Myocyte (in vitro differentiated cells): ENCODE measurements at regions not wholly inside any gene's neighbourhood (a gene's known extent, or its start where the extent isn't known, plus 50 kb on each side); places are given as distances from the start of the nearest gene placed in this dataset.
A peak's percentile ranks its signal among the peaks of the same experiment; 100 is the strongest.

ENCODE experiments used
- DNase-seq: peaks from one replicate; pipeline ENCODE4 v3.0.0-alpha.2; 2012; ENCODE audit warnings: low read depth

DNA sequence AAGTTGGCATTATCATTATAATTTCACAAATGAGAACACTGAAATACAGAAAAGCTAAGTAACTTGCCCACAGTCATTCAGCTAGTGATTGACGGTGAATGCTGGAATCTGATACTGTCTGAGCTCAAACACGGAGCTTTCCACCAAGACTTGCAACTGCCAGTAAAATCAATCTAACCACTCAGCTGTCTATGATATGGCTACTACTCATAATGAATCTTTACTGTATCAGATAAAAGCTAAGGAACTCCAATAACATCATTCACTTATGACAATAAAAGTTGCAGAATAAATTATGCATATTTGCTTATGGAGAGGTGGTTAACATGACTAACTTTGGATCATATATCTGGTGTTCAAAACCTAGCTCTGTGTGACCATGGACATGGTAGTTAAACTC is 279.4 kb upstream of the NXPH2 start:
- no peak for DNase-seq

DNA sequence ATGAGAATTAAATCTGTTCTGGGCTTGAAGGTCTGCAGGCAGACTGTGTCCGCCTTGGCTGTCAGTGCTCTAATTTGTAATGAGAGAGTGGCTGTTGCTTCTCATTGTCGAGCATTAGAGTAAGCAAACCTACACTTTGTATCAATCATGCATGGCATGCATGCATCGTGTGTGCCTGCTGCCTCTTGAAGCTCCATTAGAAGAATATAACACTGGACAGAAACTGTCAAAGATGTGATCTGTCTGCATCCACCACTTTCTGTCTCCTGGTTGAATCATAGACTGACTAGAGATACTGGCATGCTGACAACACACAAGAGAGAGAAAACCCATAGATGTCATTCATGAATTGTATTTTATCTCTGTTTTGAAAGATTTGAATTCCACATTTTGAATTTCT is 275.0 kb upstream of the NXPH2 start:
- DNase-seq: no peak

DNA sequence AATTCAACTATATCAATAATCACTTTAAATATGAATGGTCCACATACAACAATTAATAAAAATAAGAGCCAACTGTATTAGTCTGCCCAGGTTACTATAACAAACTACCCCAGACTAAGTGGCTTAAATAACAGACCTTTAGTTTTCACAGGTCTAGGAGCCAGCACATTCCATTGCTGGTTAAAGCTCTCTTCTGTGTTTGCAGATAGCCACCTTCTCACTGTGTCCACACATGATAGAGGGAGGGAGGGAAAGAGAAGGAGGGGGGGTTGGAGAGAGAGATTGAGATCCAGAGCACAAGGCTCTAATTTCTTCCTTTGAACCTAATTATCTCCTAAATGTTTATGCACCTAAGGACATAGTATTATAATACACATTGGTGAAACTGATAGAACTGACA is 267.8 kb upstream of the NXPH2 start:
- no peak for DNase-seq

DNA sequence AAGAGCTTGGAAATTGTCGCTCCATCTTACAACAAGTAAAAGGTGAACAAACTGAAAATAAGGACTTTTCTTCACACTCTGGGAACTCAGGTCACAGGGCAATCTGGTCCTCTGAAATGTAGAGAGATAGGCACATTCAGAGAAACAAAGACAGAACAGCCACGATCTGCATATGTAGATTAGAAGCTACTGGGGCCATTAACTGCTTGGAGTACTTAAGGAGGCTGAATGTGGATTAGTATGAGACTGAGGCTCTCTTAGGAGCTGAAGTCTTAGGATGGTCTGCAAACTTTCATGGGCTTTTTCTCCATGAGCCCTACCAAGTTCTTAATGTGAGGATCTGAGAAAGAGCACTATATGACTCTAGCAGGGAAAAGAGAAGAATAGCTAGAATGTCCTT is 265.3 kb upstream of the NXPH2 start:
- no peak for DNase-seq

DNA sequence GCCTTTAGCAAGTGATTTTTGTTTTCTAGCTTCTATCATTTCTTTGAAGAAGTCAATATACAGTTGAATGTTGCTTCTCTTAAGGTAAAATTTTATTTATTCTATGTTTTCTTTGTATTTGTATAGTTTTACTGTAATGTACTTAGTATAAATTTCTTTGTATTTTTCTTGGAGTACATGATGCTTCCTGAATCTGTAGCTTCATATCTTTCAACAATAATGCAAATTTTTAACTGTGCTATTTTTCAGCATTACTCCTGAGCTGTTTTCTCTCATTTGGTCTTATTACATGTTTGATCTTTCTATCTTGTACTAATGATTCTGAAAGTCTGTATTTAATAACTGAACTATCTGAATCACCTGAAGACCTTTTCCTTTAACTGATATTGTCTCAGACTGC is 253.9 kb upstream of the NXPH2 start:
- DNase-seq: no peak

DNA sequence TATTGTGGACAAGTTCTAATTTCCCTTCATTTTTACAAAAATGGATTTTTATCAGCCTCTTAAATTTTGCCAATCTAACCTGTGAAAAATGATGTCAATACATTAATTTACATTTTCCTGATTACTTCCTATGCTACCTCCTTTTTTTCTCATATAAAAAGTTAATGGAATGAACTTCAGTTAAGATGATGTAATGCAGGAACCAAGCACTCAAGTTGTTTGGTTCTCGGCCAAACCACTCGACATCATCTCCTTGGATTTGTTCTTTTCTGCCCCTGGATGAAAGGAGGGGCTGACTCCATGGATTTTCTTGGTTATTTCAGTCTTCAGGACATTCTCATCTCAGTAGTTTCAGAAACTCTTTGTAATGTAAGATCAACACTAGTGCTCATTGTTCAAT is 253.1 kb upstream of the NXPH2 start:
- peak; percentile 50 for DNase-seq

DNA sequence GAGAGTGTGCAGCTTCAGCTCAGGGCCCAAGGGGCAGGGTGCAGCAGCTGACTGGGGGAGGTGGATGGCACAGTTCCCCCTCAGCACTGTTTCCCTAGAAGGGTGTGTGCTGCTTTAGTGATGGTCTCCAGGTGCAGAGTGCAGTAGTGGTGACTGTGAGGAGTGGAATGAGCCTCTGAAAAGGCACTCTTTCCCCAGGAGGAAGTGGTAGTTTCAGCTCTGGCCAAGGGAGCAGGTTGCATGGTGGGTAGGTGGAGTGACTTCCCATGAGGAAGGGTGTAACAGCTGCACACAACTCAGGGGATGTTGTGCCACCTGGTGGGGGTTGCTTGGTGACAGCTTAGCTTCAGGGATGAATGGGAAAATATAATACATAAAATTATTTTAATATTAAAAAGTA is 251.5 kb upstream of the NXPH2 start:
- peak; percentile 49 for DNase-seq

DNA sequence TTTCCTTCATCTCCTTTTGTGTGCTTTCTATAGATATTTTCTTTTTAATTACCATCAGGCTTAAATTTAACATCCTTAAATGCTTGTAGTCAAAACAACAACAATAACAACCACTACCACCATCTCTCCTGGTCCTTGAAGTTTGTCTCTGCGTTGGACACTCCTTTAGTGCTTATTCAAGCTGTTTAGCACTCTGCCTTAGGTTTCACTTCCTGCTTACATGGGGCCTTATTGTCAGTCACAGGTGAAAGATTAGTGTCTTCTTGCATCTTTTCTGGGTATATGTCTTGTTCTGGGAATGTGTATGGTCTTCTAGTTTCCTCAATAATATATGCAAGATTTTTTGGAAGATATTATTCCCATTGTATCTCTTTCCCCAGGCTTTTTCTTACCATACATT is 240.1 kb upstream of the NXPH2 start:
- DNase-seq: no peak

DNA sequence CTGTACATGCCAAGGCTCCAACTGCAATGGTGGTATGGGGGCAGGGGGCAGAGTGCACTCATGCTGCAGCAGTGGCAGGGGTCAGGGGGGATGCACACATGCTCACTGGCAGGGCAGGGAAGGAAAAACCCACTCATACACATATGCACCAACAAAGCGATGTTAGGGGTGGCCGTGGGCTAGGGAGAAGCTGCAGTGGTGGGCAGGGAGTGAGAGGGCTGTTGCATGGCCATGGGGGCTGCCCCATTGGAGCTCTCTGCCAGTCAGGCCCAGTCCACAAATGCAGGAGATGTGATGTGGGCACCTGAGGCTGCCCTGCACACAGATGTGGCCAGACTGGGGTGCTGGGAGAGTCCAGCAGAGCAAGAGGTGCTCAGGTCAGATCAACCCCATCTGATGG is 238.1 kb upstream of the NXPH2 start:
- DNase-seq: no peak

DNA sequence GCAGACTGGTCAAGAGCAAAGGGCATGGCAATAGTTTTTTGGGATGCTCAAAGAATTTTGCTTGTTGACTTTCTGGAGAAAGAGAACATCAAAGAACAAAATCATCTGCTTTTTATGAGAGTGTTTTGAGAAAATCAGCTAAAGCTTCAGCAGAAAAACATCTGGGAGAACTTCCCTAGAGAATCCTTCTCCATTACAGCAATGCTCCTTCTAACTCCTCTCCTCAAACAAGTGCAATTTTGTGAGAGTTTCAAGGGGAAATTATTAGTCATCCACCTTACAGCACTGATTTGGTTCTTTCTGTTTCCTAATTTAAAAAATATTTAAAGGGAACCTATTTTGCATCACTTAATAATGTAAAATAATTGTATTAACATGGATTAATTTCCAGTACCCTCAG is 226.9 kb upstream of the NXPH2 start:
- DNase-seq: no peak

DNA sequence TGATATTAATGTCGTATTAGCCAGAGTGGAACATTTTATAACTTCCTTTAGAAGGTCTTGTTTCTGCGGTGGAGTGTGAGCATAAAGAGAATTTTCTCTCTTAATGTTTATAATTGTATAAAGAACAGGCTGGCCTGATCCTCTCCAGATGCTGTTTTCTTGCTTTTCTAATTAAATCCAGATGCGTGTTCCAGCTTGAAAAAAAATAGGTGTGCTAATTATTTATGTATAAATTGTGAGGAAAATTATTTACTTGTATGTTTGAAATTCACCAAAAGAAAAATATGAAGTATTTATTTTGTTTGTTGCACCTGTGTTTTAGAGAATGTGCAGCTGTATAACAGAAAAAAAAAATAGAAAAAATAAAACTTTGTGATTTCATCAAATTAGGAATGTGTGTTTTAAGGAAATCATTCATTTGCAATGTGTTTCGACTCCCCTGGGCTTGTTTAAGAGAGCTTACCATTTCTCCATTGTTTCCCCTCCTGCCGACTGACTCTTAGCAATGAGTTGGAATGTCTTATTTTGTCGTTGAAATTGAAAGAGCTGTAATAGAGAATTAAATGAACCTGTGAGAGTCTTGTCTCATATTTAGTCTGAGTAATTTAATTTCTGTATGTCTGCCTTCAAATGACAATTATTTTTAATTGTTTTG is 220.1 kb upstream of the NXPH2 start:
- no peak for DNase-seq

DNA sequence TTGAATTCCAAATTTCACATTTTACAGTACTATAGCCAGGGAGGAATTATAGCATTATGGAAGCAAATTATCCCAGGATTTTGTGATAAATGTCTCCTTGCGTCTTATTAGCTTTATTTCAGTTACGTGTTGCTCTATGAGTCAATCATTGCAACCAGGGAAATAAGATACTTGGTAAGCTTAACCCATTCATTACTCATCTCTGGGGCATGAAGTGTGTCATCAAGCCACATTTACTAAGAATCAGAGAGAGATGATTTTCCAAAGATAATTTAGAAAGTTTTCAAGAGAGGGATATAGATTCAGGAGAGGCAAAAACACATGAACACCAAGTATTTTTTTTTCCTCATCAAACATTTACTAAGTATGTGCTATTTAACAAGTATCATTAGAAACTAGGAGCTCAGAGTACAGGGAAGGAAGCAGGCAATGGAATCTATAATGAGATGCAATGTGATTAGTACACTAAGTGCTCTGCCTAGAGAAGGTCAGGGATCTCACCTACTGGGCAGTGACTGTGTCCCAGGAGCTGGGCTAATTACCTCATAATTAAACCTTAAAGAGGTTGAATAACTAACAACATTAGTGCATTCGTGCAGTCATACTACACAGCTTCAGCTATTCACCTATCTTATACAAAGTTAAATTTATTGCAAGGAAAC is 217.8 kb upstream of the NXPH2 start:
- DNase-seq: peak; percentile 38

DNA sequence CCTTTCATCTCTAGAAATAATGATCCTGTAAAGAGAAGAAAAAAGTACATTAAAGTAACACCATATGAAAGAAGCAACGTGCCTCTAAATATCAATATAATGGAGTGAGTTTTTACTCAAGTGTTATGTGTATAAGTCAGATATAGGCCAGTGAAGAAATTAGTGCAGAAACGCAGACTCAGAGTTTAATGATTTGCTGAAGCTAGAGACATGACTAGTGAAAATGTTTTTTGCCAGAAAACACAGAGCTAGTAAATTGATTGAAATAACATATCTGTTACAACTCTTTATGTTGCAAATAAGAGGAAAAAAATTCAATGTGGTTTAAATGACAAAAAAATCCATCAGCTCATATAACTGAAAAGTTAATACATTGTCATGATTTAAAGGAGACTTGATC is 217.2 kb upstream of the NXPH2 start:
- no peak for DNase-seq

DNA sequence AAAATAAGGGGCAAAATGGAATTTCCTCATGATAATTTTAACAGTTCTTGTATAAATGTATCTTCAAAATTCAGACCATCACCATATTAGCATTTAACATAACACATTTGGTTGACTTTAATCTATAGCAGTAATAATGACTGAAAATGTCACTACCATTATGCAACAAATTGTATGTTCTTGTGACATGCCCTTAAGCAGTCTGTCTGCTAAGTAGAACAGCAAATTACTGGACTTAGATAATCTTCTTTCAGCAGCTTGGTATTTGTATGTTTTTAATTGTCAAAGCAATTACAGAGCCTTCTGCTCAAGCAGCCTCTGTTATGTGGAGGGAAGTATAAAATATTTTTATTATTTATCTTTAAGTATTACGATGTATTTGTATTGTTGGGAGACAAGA is 214.3 kb upstream of the NXPH2 start:
- DNase-seq: no peak

DNA sequence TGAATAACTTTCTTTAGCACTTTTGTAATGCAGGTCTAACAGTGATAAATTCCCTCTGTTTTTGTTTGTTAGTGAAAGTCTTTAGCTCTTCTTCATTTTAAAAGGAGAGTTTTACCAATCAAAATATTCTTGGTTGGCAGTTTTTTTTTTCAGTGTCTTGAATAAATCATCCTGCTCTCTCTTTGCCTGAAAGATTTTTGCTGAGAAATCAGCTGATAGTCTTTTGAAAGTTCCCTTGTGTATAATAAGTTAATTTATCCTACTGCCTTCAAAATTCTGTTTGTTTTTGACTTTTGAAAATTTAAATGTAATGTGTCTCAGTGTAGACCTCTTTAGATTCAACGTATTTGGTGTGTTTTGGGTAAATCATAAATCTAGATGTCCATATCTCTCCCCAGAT is 205.7 kb upstream of the NXPH2 start:
- no peak for DNase-seq

DNA sequence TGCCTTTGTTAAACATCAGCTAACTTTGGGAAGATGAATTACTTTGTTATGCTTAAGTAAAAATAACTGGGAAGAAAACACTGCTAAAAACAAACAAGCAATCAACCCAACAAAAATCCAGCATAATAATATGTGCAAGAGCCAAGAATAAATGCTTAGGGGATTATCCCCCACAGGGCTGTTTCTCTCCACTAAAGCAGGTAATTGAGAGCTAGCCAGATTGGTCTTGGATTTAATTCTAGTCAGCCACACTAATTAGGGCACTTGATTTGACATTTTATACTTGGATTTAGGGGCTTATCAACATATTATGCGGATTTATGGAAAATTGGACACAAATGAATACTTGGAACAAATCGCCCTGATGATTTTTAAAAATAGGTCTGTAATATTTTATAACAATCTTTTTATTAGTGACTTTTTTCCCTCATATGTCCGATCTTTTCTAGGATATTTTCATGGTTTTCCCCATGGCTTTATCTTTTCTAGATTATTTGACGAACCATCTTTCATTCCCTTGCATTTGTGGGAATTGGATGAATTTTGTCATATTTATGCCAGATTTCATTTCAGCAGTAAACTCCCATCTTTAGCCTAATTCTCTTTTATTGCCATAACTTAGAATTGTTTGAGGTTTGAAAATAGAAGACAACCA is 199.1 kb upstream of the NXPH2 start:
- DNase-seq: no peak

DNA sequence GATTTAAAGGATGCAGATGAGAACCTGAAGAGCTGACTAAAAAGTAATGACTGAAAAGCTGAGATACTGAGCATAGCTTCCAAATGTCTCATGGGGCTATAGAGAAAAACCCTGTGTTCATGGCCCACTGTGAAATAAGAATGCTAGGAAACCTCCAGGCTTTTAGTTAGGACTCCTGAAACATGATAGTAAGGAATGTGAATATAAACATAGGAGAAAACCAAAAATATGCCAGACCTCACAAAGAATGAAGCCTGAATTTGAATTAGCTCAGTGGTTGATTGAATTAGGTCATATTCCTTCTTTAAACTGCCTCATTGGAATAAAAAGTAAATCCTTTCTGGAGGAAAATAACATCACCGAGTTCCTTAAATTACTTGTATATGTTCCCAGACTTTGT is 194.5 kb upstream of the NXPH2 start:
- DNase-seq: peak; percentile 67

DNA sequence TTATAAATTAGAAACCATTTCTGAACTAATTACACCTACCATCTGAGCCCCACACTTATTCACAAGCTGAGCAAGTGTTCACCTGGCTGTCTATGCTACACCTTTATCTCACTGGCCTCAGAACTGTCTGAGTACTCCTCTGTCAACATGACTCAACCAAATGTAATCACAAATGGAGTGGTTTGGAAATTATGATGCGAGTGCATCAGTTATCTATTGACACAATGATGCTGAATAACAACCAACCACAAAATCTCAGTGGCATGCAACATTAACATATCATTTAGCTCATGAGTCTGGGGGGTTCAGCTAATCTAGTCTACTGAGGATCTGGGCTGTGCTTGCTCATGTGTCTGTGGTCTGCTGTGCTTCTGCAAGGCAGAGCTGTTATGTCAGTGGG is 184.2 kb upstream of the NXPH2 start:
- DNase-seq: no peak

DNA sequence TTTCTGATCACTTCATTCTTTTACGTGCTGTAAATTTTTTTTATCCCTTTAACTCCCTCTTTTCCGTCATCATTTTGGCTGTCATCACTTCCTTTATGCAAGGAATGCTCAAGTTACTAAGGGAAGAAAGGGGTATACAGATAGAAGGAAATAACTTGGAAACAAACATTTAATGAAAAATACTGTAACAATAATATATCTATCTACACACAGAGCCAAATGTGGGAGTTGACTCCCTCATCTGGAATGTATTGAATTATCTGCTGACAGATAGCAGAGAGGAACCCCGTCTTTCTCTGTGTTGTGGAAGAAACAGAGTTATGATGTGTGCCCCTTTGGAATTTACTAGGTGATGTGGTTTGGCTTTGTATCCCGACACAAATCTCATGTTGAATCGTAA is 182.5 kb upstream of the NXPH2 start:
- DNase-seq: no peak

DNA sequence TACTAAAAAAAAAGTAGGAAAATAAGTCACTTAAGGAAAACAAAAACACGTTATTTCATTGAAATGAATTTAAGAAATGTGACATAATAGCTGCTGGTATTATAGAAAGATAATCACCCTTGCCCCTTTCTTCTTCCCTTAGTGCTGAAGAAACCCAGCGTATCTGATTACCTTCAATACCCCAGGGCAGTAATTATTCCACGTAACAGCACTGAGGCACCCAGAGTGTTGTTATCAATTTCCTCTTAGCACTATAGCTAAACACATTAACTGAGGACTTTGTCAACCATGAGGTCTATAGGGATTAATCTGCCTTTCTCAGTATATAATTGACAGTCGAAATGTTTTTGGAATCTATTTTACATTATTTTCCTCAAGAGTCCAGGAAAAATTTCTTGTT is 180.0 kb upstream of the NXPH2 start:
- no peak for DNase-seq

DNA sequence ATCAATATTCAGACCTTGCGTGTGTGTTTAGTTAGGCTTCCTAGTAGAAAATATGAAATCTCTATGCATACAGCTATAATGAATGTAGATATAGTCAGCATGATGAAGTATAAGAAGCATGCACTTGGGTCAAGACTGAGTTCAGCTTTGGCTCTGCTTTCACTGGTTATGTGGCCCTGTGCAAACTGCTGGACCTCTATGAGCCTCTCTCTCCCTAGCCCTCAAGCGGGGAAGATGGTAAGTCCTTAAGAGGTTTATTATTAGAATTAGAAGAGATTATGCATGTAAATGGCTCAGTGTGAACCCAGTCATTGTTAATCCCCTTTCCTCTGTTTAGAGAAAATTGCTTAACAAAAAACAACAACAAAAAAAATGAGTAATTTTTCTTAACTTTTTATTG is 178.8 kb upstream of the NXPH2 start:
- DNase-seq: no peak

DNA sequence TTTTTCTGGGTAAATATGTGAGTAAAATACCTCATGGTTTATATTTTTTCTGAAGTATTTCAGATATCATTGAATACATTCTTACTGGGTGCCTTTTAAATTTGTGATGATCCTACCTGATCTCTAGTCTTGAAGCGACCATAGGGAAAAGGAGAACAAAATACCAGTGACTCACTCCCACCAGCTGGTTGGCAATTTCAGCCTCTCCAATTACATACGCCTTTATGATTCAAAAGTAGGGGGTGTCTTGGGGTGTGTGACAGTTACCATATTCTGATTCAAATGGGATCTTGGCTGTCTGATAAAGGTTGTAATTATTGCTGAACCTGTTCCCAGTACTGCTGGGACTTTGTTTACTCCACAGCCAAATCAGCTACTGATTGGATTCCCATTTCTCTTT is 175.9 kb upstream of the NXPH2 start:
- DNase-seq: peak; percentile 26

DNA sequence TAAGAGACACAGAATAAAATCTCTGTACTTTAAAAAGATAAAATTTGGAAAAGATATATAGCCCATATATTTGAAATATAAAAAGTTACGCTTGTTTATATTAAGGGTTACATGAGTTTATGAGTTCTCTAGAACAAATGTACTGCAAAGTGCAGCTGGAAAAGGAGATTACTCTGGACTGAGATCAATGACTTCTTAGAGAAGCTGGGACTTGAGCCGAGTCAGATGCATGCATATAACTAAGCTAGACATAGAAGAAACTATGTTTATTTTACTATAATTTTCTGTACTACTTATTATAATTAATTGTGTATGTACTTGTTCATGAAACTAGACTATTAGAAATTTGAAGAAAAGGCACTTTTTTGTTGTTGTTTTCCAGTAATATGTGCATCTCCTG is 170.3 kb upstream of the NXPH2 start:
- DNase-seq: no peak
